ENCODE measurements at regions not wholly inside any gene's neighbourhood (a gene's known extent, or its start where the extent isn't known, plus 50 kb on each side); places are given as distances from the start of the nearest gene placed in this dataset.

GRCh38 chr6:144897441-144897921 is 612.3 kb downstream of the UTRN start:
- TF ChIP-seq CTCF (IDR thresholded peaks at IDR 0.05) (no peak), POLR2A (IDR thresholded peaks at IDR 0.05) (no peak), POLR2AphosphoS5 (IDR thresholded peaks at IDR 0.05) (no peak)

All from gastroesophageal sphincter (tissue), 3 donors.